Endothelial cell of umbilical vein (primary cell): ENCODE measurements at regions not wholly inside any gene's neighbourhood (a gene's known extent, or its start where the extent isn't known, plus 50 kb on each side); places are given as distances from the start of the nearest gene placed in this dataset.

Experiments
- BruUV-seq: library from RNA; stranded (reverse); fragments of 400-500 nt; replicated peaks from 2 replicates; lab custom pipeline; 2021; lab: Mats Ljungman, UMichigan
- CTCF ChIA-PET: fragments of 300-600, 350-600 bp; sonication (Branson Sonifier 250); formaldehyde crosslinking; loops from one replicate; lab custom pipeline; 2021; ENCODE audit warnings: antibody characterized with exemption, inconsistent platforms; lab: Charles Lee
- POLR2A ChIA-PET: fragments of 300-600, 350-600 bp; sonication (Branson Sonifier 250); formaldehyde crosslinking; loops from one replicate; lab custom pipeline; 2021; ENCODE audit warnings: antibody characterized with exemption, inconsistent platforms; lab: Charles Lee
- DNase-seq: peaks from one replicate; pipeline ENCODE4 v3.0.0-alpha.2; 2011; ENCODE audit warnings: low read depth, low spot score
- FAIRE-seq: peaks from 2 replicates; lab custom pipeline; 2011; peaks lifted over from hg19 to GRCh38; lab: Jason Lieb, UNC
- H2AFZ ChIP-seq: 2 replicates; pipeline ENCODE4 v1.6.0; 2012; ENCODE audit warnings: low read depth, low read length, control low read depth, inconsistent platforms
- H3K27ac ChIP-seq: 2 replicates; pipeline ENCODE4 v1.5.1; 2011; ENCODE audit warnings: low read depth, mild to moderate bottlenecking, control low read depth, low read length, moderate library complexity; ENCODE audit not compliant: insufficient read depth
- H3K27me3 ChIP-seq, 2 experiments: 2 replicates each; pipeline versions ENCODE4 v1.6.0 to v1.6.1; 2011; ENCODE audit warnings: low read length in 2 of 2, mixed read lengths in 1 of 2; ENCODE audit not compliant: control insufficient read depth in 2 of 2, insufficient read depth in 2 of 2
- H3K36me3 ChIP-seq, 2 experiments: 2 replicates in 1 of 2; 3 replicates in 1 of 2; pipeline ENCODE4 v1.5.1; 2011; ENCODE audit warnings: low read length in 2 of 2, mild to moderate bottlenecking in 1 of 2, moderate library complexity in 1 of 2; ENCODE audit not compliant: control insufficient read depth in 2 of 2, insufficient read depth in 2 of 2; ENCODE audit errors: extremely low read depth in 1 of 2
- H3K4me1 ChIP-seq: 3 replicates; pipeline ENCODE4 v1.5.1; 2011; ENCODE audit warnings: mild to moderate bottlenecking, low read length; ENCODE audit not compliant: control insufficient read depth, insufficient read depth; ENCODE audit errors: extremely low read depth
- H3K4me2 ChIP-seq: 2 replicates; pipeline ENCODE4 v1.6.1; 2011; ENCODE audit warnings: low read length, control low read depth, mixed read lengths; ENCODE audit not compliant: insufficient read depth
- H3K4me3 ChIP-seq, 3 experiments: fragments of 200-600 bp in 1 of 3; sonication (generic), shearing (Covaris generic) in 1 of 3; replicated peaks in 1 of 3; 2 replicates each; pipeline ENCODE4 v1.5.1; 2011 to 2016; ENCODE audit warnings: control low read depth in 3 of 3, low read length in 3 of 3, mild to moderate bottlenecking in 2 of 3, inconsistent platforms in 1 of 3, low read depth in 1 of 3, moderate library complexity in 1 of 3; ENCODE audit not compliant: insufficient read depth in 1 of 3
- H3K79me2 ChIP-seq: 2 replicates; pipeline ENCODE4 v1.6.0; 2012; ENCODE audit warnings: low read length, inconsistent platforms; ENCODE audit not compliant: control insufficient read depth, insufficient read depth
- H3K9ac ChIP-seq: replicated peaks from 2 replicates; pipeline ENCODE3; 2011; ENCODE audit warnings: low read length, control low read depth; ENCODE audit not compliant: insufficient read depth; ENCODE audit errors: extremely low read depth
- H3K9me1 ChIP-seq: replicated peaks from 3 replicates; pipeline ENCODE4 v1.6.0; 2011; ENCODE audit warnings: mild to moderate bottlenecking, low read length; ENCODE audit not compliant: control insufficient read depth, insufficient read depth; ENCODE audit errors: extremely low read depth
- H3K9me3 ChIP-seq: replicated peaks from 2 replicates; pipeline ENCODE4 v1.5.1; 2012; ENCODE audit warnings: low read length, inconsistent platforms; ENCODE audit not compliant: control insufficient read depth, insufficient read depth
- H4K20me1 ChIP-seq: replicated peaks from 2 replicates; pipeline ENCODE3; 2011; ENCODE audit warnings: mild to moderate bottlenecking, low read length; ENCODE audit not compliant: control insufficient read depth, insufficient read depth; ENCODE audit errors: extremely low read depth
- EZH2 ChIP-seq: IDR thresholded peaks from 2 replicates; pipeline ENCODE4 v1.6.1; 2012; ENCODE audit warnings: borderline replicate concordance, low read depth, mild to moderate bottlenecking, moderate library complexity, low read length, inconsistent platforms; ENCODE audit not compliant: severe bottlenecking
- FOS ChIP-seq: IDR thresholded peaks from 2 replicates; pipeline ENCODE4 v1.6.1; 2011; ENCODE audit warnings: mild to moderate bottlenecking, low read length, moderate library complexity, borderline replicate concordance; ENCODE audit not compliant: insufficient read depth
- GATA2 ChIP-seq: IDR thresholded peaks from 2 replicates; pipeline ENCODE4 v1.7.0; 2011; ENCODE audit warnings: low read depth, mild to moderate bottlenecking, moderate library complexity, mixed read lengths, low read length; ENCODE audit not compliant: insufficient read length, insufficient read depth
- JUN ChIP-seq: IDR thresholded peaks from 2 replicates; pipeline ENCODE4 v1.6.1; 2011; ENCODE audit warnings: borderline replicate concordance, low read depth; ENCODE audit not compliant: insufficient read length, insufficient read depth
- MYC ChIP-seq: IDR thresholded peaks from one replicate; pipeline ENCODE4 v1.6.1; 2011; ENCODE audit warnings: mild to moderate bottlenecking, low read depth, low read length
- POLR2A ChIP-seq: IDR thresholded peaks from 2 replicates; pipeline ENCODE4 v1.6.1; 2012; ENCODE audit warnings: low read depth, mild to moderate bottlenecking, control low read depth, low read length
- POLR2AphosphoS5 ChIP-seq: IDR thresholded peaks from 2 replicates; pipeline ENCODE4 v1.6.1; 2012; ENCODE audit warnings: low read depth, mild to moderate bottlenecking, control low read depth, low read length, moderate library complexity; ENCODE audit not compliant: insufficient read depth
- dilution Hi-C: fragments of 300-500 bp; cut with MboI; formaldehyde crosslinking; loops from one replicate; pipeline ENCODE4 v1.15.0; 2019; ENCODE audit warnings: low sequenced_read_pairs; ENCODE audit not compliant: extremely low pct_ligation_motif_present
- intact Hi-C: fragments of 100-400 bp; cut with micrococcal nuclease; formaldehyde crosslinking; loops from one replicate; pipeline ENCODE4 v1.10.0; 2022
- TF ChIP-seq, protein P1 (sequence below), 2 donors: IDR thresholded peaks; 1 replicate in 1 of 2; 2 replicates in 1 of 2; pipeline ENCODE4 v1.5.1; 2011; ENCODE audit warnings: low read length in 2 of 2, mild to moderate bottlenecking in 2 of 2, moderate library complexity in 2 of 2, control low read depth in 1 of 2, inconsistent platforms in 1 of 2, low read depth in 1 of 2; ENCODE audit not compliant: insufficient read depth in 1 of 2; ENCODE audit errors: extremely low read depth in 1 of 2
- TF ChIP-seq, protein P2 (sequence below): IDR thresholded peaks from 2 replicates; pipeline ENCODE4 v1.6.1; 2011; ENCODE audit not compliant: insufficient read depth, insufficient read length

DNA sequence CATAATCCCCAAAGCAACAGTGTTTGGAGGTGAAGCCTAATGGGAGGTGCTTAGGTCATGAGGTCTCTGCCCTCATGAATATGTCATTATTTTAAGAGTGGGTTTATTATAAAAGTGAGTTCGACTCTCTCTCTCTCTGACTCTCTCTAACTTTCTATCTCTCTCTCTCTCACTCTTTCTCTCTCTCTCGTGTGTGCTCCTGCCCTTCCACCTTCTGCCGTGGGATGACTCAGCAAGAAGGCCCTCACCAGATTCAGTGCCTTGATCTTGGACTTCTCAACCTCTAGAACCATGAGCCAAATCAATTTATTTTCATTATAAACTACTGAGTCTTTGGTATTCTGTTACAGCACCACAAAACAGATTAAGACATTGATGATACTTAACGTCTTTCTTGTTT lies 53.7 kb upstream of the TANC2 start:
- no peak for FAIRE-seq
- no TSS peak for BruUV-seq
- Histone ChIP-seq H3K36me3 (no peaks in the 10 kb centered on the region), H3K27me3 (peaks cover 3 to 6% of the 10 kb centered on the region in 2 experiments), H3K9ac (no peak overlapping the region), H3K9me1 (no peaks in the 10 kb centered on the region), H3K79me2 (no peaks in the 10 kb centered on the region), H3K27ac (no peak overlapping the region), H3K4me2 (no peak overlapping the region), H3K4me3 (no peak overlapping the region), H3K4me1 (peaks cover 6% of the 10 kb centered on the region), H2AFZ (no peak overlapping the region), H3K9me3 (no peaks in the 10 kb centered on the region), H4K20me1 (no peaks in the 10 kb centered on the region)
- no peak for DNase-seq
- intact Hi-C loops (no loop called here), dilution Hi-C loops (no loop called here)
- POLR2A ChIA-PET = no interaction called here
- CTCF ChIA-PET = no interaction called here
- TF ChIP-seq GATA2 = no peak
- no peak for TF ChIP-seq FOS
- TF ChIP-seq MYC = no peak
- TF ChIP-seq POLR2AphosphoS5 = no peak
- TF ChIP-seq, protein P1, sequence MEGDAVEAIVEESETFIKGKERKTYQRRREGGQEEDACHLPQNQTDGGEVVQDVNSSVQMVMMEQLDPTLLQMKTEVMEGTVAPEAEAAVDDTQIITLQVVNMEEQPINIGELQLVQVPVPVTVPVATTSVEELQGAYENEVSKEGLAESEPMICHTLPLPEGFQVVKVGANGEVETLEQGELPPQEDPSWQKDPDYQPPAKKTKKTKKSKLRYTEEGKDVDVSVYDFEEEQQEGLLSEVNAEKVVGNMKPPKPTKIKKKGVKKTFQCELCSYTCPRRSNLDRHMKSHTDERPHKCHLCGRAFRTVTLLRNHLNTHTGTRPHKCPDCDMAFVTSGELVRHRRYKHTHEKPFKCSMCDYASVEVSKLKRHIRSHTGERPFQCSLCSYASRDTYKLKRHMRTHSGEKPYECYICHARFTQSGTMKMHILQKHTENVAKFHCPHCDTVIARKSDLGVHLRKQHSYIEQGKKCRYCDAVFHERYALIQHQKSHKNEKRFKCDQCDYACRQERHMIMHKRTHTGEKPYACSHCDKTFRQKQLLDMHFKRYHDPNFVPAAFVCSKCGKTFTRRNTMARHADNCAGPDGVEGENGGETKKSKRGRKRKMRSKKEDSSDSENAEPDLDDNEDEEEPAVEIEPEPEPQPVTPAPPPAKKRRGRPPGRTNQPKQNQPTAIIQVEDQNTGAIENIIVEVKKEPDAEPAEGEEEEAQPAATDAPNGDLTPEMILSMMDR (IDR thresholded peaks at IDR 0.05; ENCODE audit: extremely low read depth in 1 of 2, insufficient read depth in 1 of 2, low read depth in 1 of 2, low read length in 2 of 2) = no peak
- no peak for TF ChIP-seq EZH2
- TF ChIP-seq, protein P2, sequence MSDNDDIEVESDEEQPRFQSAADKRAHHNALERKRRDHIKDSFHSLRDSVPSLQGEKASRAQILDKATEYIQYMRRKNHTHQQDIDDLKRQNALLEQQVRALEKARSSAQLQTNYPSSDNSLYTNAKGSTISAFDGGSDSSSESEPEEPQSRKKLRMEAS = no peak
- no peak for TF ChIP-seq POLR2A
- no peak for TF ChIP-seq JUN
